Activated CD4-positive, alpha-beta T cell treated with anti-CD3 and anti-CD28 coated beads for 1 hour (primary cell): ENCODE measurements at regions not wholly inside any gene's neighbourhood (a gene's known extent, or its start where the extent isn't known, plus 50 kb on each side); places are given as distances from the start of the nearest gene placed in this dataset.
"Not testable (repeated sequence)": the region's sequence is repeated elsewhere in the genome, so short reads cannot be mapped to it uniquely, and the experiment has no call there.

ENCODE experiments used
- DNase-seq: peaks from one replicate; pipeline ENCODE4 v3.0.0-alpha.2; 2020

DNA sequence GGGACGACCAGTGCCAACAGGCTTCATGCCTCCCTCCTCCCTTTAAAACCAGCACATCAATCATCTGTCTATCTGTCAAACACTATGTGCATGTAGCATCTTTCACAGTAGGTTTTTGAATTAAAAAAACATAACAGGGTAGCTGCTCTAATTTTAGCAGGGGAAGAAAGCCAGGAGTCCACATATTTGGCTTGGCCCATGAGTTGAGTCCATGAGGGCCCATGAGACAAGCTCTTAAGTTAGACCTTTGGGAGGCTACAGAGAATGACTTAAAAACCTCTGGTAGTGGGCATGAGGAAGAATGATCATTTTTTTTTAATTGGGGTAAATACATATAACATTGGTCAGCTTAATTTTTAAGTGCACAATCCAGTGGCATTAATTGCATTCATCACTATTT is 194.9 kb downstream of the UTRN start:
- DNase-seq = no peak

DNA sequence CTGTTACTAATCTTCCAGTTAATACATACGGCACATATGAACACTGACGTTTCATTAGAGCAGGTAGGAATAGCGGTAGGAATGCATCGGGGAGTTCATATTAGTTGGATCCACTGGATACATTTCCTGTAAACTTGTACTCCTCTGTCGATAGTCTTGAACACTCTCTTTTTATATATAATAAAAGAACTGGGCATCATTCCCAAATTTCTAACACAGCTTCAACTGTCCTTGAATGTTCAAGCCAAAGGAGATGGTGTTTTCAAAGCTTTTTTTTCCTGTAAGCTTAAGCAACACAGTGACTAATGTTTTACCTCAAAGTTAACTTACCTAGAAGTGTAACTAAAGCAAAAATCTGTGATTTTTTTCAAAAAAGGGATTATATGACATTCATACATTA is 195.3 kb downstream of the UTRN start:
- no peak for DNase-seq

DNA sequence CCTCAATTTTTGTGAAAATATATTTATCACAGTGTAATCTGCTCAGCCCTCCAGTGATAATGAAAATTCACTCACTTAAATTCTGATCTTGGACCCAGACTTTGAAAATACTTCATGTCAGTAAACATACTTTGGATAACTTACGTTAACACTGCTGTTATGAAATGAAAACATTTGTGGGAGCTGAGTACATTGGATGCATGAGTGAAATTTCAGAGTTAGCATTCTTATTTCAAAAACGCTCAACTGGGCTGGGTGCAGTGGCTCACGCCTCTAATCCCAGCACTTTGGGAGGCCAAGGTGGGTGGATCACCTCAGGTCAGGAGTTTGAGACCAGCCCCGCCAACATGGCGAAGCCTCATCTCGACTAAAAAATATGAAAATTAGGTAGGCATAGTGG is 196.4 kb downstream of the UTRN start:
- DNase-seq = no peak

DNA sequence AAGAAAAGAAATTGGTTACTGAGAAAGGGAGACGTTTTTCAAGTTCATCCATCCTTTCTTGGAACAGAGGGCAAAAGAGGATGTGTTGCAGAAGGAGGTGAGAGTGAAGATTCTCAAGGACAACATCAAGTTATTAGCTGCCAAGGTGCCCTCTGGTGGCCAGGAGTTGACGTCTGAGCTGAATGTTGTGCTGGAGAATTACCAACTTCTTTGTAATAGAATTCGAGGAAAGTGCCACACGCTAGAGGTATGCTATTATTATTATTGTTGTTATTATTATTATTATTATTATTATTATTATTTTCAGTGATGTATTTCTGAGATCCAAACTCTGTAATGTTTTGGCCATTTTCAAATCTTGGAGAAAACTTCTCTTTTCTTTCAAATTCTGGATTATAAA is 197.0 kb downstream of the UTRN start:
- peak; percentile 55 for DNase-seq

DNA sequence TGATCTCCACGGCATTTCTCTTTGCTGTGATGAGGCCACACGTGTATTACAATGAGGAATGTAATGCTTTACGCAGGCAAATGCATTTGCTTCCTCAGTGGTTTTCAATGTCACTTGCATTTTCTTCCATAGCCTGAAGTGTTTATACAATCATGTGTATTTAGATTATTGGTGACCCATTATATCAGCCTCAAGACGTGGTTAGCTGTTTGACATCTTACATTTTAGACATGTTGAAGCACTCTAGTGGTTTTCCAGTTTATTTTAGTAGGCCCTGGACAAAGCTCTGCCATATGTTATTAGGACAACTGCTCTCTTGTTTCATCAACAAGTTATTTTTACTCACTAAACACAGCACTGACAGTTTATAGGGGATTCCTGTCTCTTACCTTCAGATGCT is 200.4 kb downstream of the UTRN start:
- no peak for DNase-seq

DNA sequence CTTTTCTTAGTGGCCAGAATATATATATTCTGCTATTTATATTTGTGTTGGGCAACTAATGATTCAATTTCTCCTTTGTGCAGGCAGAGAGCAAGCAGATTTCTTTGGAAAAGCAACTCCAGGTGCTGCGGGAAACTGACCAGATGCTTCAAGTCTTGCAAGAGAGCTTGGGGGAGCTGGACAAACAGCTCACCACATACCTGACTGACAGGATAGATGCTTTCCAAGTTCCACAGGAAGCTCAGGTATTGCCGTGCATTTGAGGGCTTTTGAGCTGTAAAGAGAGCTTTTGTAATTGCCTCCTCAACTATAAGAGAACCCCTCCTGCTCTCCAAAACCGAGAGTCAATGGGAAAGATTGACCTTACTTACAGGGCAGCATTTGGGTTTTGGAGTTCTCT is 203.5 kb downstream of the UTRN start:
- DNase-seq = no peak

DNA sequence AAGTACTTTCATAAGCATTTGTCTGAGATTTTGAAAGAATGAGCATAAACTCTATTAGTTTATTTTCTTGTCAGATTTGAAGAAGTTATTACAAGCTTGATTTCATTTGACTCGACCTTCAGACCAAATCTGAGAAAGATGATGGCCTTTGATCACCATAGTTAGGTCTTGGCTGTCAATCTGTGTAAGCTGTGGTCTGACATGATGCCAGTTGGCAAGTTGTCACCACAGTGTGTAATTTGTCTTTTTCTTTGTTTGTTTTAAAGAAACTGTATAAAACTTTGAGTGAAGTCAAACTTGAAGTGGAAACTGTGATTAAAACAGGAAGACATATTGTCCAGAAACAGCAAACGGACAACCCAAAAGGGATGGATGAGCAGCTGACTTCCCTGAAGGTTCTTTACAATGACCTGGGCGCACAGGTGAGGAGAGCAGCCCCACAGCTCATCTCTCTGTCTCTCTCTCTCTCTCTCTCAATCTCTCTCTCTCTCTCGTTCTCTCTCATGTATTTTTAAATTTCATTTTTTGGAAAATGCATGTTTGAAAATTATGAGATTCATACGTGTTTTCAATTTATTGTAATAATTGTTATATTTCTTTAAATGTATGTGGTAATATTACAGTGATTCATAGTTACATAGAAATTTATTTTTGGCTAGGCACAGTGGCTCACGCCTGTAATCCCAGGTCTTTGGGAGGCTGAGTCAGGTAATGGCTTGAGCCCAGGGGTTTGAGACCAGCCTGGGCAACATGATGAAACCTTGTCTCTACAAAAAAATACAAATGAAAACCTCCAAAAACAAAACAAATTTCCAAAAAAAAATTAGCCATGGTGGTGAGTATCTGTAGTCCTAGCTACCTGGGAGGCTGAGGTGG is 208.1 kb downstream of the UTRN start:
- no peak for DNase-seq

DNA sequence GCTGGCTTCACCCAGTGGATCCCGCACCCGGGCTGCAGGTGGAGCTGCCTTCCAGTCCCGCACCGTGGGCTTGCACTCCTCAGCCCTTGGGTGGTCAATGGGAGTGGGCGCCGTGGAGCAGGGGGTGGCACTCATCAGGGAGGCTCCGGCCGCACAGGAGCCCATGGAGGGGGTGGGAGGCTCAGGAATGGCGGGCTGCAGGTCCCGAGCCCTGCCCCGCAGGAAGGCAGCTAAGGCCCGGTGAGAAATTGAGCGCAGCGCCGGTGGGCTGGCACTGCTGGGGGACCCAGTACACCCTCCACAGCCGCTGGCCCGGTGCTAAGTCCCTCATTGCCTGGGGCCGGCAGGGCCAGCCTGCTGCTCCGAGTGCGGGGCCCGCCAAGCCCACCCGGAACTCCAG is 209.9 kb downstream of the UTRN start:
- DNase-seq = not testable (repeated sequence)

DNA sequence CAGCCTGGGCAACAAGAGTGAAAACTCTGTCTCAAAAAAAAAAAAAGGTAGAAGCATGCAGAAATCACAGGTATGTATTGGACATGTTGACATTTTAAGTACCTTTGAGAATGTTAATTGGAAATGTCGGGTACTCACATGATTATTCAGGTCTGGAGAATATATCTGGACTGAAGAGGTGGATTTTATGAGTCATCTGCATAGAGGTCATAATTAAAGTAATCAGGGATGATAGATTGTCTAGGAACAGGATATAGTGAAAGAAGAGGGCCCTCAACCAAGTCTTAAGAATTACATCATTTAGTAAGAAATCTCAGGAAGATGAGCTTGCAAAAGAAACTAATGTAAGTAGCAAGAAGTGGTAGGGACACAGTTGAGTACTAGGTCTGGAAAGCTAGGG is 212.5 kb downstream of the UTRN start:
- DNase-seq = no peak

DNA sequence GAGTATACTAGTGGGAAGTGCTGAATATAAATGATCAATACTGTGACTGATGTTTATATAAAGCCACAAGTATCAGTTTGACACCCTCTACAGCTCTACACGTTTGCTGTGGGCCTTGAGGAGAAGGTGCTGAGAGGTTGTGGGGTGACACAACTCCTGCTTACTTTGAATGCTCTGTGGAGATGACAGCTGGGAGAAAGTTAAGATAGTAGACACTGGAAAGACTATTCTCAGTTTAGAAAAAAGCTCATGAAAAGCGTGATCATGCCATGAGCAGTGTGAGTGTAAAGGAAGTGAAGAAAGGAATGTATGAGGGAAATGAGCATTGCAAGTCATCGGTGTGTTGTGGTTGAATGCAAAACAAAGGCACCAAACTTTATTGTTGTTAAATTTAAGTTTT is 215.8 kb downstream of the UTRN start:
- DNase-seq = no peak

DNA sequence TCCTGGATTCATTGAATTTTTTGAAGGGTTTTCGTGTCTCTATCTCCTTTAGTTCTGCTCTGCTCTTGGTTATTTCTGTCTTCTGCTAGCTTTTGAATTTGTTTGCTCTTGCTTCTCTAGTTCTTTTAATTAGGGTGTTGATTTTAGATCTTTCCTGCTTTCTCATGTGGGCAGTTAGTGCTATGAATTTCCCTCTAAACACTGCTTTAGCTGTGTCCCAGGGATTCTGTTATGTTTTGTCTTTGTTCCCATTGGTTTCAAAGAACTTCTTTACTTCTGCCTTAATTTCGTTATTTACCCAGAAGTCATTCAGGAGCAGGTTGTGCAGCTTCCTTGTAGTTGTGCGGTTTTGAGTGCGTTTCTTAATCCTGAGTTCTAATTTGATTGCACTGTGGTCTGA is 220.1 kb downstream of the UTRN start:
- not testable (repeated sequence) for DNase-seq

DNA sequence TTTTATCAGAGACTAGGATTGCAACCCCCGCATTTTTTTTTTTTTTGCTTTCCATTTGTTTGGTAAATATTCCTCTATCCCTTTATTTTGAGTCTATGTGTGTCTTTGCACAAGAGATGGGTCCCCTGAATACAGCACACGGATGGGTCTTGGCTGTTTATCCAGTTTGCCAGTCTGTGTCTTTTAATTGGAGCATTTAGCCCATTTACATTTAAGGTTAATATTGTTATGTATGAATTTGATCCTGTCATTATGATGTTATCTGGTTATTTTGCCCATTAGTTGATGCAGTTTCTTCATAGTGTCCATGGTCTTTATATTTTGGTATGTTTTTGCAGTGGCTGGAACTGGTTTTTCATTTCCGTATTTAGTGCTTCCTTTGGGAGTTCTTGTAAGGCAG is 220.9 kb downstream of the UTRN start:
- not testable (repeated sequence) for DNase-seq

DNA sequence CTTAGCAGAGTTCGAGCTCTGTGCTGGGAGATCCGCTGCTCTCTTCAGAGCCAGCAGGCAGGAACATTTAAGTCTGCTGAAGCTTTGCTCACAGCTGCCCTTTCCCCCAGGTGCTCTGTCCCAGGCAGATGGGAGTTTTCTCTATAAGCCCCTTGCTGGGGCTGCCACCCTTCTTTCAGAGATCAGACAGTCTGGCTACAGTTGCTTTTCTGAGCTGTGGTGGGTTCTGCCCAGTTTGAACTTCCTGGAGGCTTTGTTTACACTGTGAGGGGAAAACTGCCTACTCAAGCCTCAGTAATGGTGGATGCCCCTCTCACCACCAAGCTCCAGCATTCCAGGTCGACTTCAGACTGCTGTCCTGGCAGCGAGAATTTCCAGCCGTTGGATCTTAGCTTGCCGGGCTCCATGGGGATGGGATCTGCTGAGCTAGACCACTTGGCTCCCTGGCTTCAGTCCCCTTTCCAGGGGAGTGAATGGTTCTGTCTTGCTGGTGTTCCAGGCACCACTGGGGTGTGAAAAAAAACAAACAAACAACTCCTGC is 222.7 kb downstream of the UTRN start:
- DNase-seq = not testable (repeated sequence)

DNA sequence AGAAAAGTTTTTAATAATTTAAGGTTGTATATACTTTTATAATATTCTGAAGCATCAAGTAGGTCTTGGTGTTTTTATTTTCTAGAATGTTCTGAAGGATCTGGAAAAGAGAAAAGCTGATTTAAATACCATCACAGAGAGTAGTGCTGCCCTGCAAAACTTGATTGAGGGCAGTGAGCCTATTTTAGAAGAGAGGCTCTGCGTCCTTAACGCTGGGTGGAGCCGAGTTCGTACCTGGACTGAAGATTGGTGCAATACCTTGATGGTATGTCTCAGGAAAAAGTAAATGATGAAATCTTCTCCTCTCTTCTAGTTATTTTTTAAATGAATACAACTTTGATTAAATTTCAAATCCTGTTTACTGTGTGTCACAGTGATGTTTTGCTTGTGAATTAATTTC is 225.7 kb downstream of the UTRN start:
- DNase-seq = no peak

DNA sequence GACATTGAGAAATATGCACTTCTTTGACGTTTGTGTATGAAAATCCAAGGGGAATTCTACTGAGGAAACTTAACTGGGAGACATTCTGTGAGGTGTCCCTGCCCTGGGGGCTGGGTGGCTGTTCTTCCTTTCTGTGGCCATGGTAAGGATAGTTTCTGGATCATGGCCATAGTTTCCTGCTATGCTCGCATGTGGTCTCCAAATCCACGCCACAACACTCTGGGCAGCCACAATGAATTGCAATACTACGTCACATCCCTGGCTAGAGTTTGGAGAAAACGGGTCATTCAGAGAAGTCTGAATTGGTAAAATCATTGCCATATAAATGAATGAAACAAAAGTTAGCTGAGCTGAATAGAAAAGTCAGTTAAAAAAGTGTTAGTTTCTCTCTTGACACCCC is 230.6 kb downstream of the UTRN start:
- no peak for DNase-seq

DNA sequence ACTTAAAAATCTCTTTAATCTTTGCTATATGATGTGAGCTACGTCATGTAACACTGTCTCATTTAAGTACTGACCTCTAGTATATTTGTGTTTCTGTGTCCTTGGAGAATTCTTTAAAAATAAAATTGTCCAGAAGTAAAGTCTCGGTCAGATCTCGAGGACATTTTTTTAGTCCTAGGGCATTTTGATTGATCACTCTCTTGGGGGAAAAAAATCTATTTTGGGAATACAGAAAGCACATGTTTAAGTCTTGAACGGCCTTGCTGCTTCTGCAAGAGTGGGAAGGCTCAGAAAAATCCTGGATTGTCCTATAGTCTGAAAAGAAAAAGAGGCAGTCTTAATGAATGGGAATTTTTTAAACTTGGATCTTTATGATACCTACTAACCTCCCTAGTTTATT is 234.3 kb downstream of the UTRN start:
- no peak for DNase-seq

DNA sequence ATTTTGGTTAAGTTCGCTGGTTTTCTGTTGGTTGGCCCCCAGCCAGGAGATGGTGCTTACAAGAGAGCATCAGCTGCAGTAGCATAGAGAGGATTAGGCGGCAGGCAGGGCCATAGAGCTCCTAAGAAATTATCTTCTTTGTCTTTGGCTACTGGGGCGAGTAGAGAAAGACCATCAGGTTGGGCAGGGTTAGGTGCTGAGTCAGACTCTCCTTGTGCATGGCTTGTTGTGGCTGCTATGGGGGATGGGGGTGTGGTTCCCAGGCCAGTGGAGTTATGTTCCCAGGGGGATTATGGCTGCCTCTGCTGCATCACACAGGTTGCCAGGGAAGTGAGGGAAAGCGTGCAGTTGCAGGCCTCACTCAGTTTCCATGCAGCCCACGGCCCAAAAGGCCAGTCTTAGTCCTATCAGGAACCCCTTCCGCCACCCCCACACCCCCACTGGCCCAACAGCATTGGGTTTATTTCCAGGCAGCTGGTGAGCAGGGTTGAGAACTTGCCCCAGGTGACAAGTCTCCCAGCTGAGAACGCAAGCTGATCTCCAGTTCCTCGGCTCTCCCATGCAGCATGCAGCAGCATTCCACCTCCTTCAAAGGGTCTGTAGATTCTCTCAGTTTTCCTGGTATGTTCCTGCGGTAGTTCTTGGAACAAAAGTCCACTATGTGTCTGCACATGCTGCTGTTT is 243.7 kb downstream of the UTRN start:
- no peak for DNase-seq

DNA sequence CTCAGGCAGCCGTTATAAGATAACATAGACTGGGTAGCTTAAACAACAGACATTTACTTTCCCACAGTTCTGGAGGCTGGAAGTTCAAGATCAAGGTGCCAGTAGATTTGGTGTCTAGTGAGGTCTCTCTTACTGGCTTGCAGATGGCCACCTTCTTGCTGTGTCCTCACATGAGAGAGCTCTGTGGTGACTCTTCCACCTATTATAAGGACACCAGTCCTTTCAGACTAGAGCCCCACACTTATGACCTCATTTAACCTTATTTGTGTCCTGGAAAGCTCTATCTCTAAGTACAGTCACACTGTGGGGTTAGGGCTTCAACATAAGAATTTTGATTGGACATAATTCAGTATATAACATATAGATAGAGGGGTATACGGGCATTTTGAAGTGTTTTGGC is 245.0 kb downstream of the UTRN start:
- no peak for DNase-seq

DNA sequence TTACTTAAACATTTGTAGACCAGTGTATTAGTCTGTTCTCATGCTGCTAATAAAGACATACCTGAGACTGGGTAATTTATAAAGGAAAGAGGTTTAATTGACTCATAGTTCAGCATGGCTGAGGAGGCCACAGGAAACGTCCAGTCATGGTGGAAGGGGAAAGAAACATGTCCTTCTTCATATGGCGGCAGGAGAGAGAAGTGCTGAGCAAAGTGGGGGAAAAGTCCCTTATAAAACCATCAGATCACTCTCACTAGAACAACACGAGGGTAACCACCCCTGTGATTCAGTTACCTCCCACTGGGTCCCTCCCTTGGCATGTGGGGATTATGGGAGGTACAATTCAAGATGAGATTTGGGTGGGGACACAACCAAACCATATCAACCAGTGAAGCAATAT is 247.1 kb downstream of the UTRN start:
- DNase-seq = not testable (repeated sequence)

DNA sequence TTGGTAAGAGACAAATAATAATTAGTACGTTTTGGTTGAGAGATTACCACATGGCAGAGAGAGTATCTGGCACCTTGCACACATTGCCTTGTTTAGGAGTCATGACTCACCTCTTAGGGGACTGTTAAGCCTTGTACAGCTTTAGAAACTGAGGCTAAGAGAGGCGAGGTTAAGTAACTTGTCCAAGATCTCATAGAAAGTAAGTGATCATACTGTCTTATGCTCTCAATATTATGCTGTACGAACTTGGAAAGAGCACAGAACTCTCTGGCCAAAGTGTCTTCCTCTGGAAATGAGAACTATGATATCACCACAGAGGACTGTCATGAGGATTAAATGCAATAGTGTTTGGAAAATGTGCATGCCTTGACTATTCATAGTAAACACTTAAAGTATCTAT is 249.0 kb downstream of the UTRN start:
- no peak for DNase-seq

DNA sequence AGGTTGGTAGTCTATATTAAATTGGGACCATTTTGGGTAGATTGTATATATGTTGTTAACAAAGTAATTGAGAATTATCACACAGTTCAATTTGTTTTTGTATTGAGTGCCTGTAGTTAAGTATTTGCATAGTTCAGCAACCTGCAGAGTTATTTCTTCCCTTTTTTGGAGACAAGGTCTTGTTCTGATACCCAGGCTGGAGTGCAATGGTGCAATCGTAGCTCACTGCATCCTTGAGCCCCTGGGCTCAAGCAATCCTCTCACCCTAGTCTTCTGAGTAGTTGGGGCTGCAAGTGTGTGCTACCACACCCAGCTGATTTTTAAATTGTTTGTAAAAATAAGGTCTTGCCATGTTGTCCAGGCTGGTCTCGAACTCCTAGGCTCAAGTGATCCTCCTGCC is 250.5 kb downstream of the UTRN start:
- no peak for DNase-seq

DNA sequence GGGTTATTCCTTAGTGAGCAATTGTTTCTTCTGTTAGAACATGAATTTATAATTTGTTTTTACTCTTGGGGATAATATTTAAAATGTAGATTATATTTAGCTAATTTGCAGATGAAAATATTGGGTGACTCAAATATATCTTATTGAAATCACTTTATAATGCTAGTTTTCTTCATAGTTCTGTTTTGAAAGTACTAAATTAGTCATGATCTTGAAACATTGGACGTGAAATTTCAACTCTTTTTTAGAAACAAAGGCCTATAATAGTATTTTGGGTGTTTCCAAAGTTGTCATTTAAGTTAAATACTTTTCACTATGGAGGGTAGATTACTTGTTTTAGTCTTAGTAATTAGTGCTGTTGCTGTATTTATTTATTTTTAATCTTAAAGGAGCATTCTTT is 250.9 kb downstream of the UTRN start:
- DNase-seq = no peak

DNA sequence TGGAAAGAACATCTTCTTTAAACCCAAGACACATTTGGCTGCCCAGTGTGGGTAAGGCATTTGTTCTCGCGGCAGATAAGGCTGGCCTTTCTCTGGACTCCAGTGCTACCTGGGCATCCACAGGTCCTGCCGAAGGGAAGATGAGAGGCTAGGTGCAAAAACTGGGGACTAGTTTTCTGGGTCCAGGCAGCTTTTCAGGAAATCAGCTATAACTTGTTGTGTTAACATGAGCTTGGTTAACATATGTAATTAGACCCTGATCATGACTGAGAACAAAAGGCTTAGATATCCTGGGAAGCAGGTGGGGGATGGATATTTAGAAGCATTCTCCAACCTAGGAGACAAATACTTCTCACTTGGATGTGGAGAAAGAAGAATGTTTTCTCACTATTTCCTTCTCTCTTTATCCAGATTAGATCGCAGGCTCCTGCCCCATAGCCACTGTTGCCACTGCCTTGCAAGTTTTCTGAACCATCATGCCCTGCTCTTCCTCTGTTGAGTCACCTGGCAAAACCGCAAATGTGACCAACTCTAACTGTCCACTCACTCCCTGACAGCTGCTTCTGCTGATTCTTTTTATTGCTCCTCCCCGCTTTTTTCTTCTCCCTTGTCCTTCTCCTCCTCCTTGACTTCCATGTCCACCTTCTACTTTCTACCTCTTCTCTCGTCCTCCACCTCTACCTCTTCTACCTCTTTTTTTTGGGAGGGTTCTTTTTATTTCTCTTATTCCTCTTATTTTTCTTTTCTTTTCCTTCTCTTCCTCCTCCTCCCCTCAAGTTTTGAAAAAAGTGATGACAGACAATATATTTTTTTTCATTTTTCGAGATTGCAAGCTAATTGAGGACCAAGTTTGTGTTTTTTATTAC is 258.1 kb downstream of the UTRN start:
- no peak for DNase-seq
